GM06990 (cell line): ENCODE measurements at regions not wholly inside any gene's neighbourhood (a gene's known extent, or its start where the extent isn't known, plus 50 kb on each side); places are given as distances from the start of the nearest gene placed in this dataset.

ENCODE experiments used
- DNase-seq: peaks from one replicate; pipeline ENCODE4 v3.0.0-alpha.2; 2011; ENCODE audit not compliant: insufficient read length; ENCODE audit errors: extremely low read depth
- H3K27me3 ChIP-seq: replicated peaks from 2 replicates; pipeline ENCODE4 v1.6.0; 2011; ENCODE audit warnings: low read length; ENCODE audit not compliant: control insufficient read depth, insufficient read depth
- H3K36me3 ChIP-seq: 2 replicates; pipeline ENCODE4 v1.5.1; 2011; ENCODE audit warnings: low read length; ENCODE audit not compliant: control insufficient read depth, insufficient read depth
- H3K4me3 ChIP-seq: replicated peaks from 2 replicates; pipeline ENCODE4 v1.5.1; 2011; ENCODE audit warnings: low read depth, mild to moderate bottlenecking, control low read depth, low read length
- CTCF ChIP-seq: IDR thresholded peaks from 2 replicates; pipeline ENCODE4 v1.5.1; 2011; ENCODE audit warnings: low read length, control low read depth, mild to moderate bottlenecking, inconsistent platforms; ENCODE audit not compliant: insufficient read depth, poor library complexity, severe bottlenecking

GRCh38 chr4:138710297-138710696 lies 305.3 kb upstream of the NOCT start:
- H3K27me3 ChIP-seq: no peaks in the 10 kb centered on the region
- DNase-seq: no peak
- TF ChIP-seq CTCF: no peak

GRCh38 chr4:138709859-138710258 lies 305.7 kb upstream of the NOCT start:
- H3K27me3 ChIP-seq: no peaks in the 10 kb centered on the region
- no peaks in the 10 kb centered on the region for H3K36me3 ChIP-seq
- no peak overlapping the region for H3K4me3 ChIP-seq
- DNase-seq: no peak
- no peak for TF ChIP-seq CTCF

More at GRCh38 chr4:138710297-138710696, 305.3 kb upstream of the NOCT start:
- H3K36me3 ChIP-seq: no peaks in the 10 kb centered on the region
- no peak overlapping the region for H3K4me3 ChIP-seq

GRCh38 chr4:138707746-138708677 lies 307.6 kb upstream of the NOCT start:
- Histone ChIP-seq H3K36me3 (no peaks in the 10 kb centered on the region), H3K4me3 (no peak overlapping the region), H3K27me3 (no peaks in the 10 kb centered on the region)
- no peak for TF ChIP-seq CTCF
- DNase-seq: no peak

- no peaks in the 10 kb centered on the region for H3K27me3 ChIP-seq
- no peak for TF ChIP-seq CTCF
- DNase-seq: no peak
- no peak overlapping the region for H3K4me3 ChIP-seq
- H3K36me3 ChIP-seq: no peaks in the 10 kb centered on the region
Measured at GRCh38 chr4:138706201-138706600, 309.4 kb upstream of the NOCT start.

- no peak for DNase-seq
- no peaks in the 10 kb centered on the region for H3K27me3 ChIP-seq
- no peaks in the 10 kb centered on the region for H3K36me3 ChIP-seq
- H3K4me3 ChIP-seq: no peak overlapping the region
- TF ChIP-seq CTCF: no peak
Measured at GRCh38 chr4:138702190-138702824, 313.3 kb upstream of the NOCT start.
